ENCODE measurements at regions not wholly inside any gene's neighbourhood (a gene's known extent, or its start where the extent isn't known, plus 50 kb on each side); places are given as distances from the start of the nearest gene placed in this dataset.
"Not testable (repeated sequence)": the region's sequence is repeated elsewhere in the genome, so short reads cannot be mapped to it uniquely, and the experiment has no call there.

DNA sequence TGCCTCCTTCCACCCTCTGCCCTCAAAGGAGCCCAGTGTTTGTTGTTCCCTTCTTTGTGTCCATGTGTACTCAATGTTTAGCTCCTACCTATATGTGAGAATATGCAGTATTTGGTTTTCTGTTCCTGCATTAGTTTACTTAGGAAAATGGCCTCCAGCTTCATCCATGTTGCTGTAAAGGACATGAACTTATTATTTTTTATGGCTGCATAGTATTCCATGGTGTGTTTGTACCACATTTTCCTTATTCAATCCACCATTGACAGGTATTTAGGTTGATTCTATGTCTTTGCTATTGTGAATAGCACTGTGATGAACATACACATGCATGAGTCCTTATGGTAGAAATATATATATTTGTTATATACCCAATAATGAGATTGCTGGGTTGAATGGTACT lies 89.2 kb downstream of the CETN3 start:
- TF ChIP-seq, protein P1, sequence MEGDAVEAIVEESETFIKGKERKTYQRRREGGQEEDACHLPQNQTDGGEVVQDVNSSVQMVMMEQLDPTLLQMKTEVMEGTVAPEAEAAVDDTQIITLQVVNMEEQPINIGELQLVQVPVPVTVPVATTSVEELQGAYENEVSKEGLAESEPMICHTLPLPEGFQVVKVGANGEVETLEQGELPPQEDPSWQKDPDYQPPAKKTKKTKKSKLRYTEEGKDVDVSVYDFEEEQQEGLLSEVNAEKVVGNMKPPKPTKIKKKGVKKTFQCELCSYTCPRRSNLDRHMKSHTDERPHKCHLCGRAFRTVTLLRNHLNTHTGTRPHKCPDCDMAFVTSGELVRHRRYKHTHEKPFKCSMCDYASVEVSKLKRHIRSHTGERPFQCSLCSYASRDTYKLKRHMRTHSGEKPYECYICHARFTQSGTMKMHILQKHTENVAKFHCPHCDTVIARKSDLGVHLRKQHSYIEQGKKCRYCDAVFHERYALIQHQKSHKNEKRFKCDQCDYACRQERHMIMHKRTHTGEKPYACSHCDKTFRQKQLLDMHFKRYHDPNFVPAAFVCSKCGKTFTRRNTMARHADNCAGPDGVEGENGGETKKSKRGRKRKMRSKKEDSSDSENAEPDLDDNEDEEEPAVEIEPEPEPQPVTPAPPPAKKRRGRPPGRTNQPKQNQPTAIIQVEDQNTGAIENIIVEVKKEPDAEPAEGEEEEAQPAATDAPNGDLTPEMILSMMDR (IDR thresholded peaks at IDR 0.05): not testable (repeated sequence)
- not testable (repeated sequence) for TF ChIP-seq POLR2A (IDR thresholded peaks at IDR 0.05)
